OCI-LY7 (cell line): ENCODE measurements at regions not wholly inside any gene's neighbourhood (a gene's known extent, or its start where the extent isn't known, plus 50 kb on each side); places are given as distances from the start of the nearest gene placed in this dataset.

Experiments
- BruUV-seq: library from RNA; stranded (reverse); fragments of 400-500 nt; replicated peaks from 2 replicates; lab custom pipeline; 2021; lab: Mats Ljungman, UMichigan
- CTCF ChIA-PET: fragments of 300-600 bp; sonication (Branson Sonifier 250); formaldehyde crosslinking; loops from one replicate; lab custom pipeline; 2022; ENCODE audit warnings: antibody characterized with exemption; ENCODE audit not compliant: unreplicated experiment; lab: Charles Lee
- POLR2A ChIA-PET: fragments of 300-600 bp; sonication (Branson Sonifier 250); formaldehyde crosslinking; loops from one replicate; lab custom pipeline; 2022; ENCODE audit warnings: antibody characterized with exemption; lab: Charles Lee
- DNase-seq: peaks from one replicate; pipeline ENCODE4 v3.0.0-alpha.2; 2015; ENCODE audit warnings: low spot score
- H2AFZ ChIP-seq: fragments of 200-600 bp; sonication (generic), shearing (Covaris generic); 2 replicates; pipeline ENCODE4 v1.6.1; 2014; ENCODE audit warnings: mild to moderate bottlenecking, antibody characterized with exemption, low read length, moderate library complexity
- H3K27ac ChIP-seq: fragments of 200-600 bp; sonication (generic); 2 replicates; pipeline ENCODE4 v1.5.1; 2014; ENCODE audit warnings: mixed run types, low read depth, mild to moderate bottlenecking, moderate library complexity, low read length, inconsistent platforms; ENCODE audit not compliant: poor library complexity, severe bottlenecking
- H3K36me3 ChIP-seq: fragments of 200-600 bp; sonication (generic); 2 replicates; pipeline ENCODE4 v1.6.1; 2014; ENCODE audit warnings: mild to moderate bottlenecking, antibody characterized with exemption, low read length, moderate library complexity, mixed read lengths; ENCODE audit not compliant: insufficient read depth
- H3K4me1 ChIP-seq: fragments of 200-600 bp; sonication (generic); 2 replicates; pipeline ENCODE4 v1.5.1; 2014; ENCODE audit warnings: mild to moderate bottlenecking, low read length; ENCODE audit not compliant: insufficient read depth, poor library complexity, severe bottlenecking
- H3K4me2 ChIP-seq: fragments of 200-600 bp; sonication (generic); 2 replicates; pipeline ENCODE4 v1.6.1; 2014; ENCODE audit warnings: mild to moderate bottlenecking, low read length
- H3K4me3 ChIP-seq: fragments of 200-600 bp; sonication (generic); 2 replicates; pipeline ENCODE4 v1.5.1; 2014; ENCODE audit warnings: mild to moderate bottlenecking, low read depth, low read length; ENCODE audit not compliant: poor library complexity, severe bottlenecking
- H3K79me2 ChIP-seq: fragments of 200-600 bp; sonication (generic); 2 replicates; pipeline ENCODE4 v1.6.1; 2016; ENCODE audit warnings: low read depth, mild to moderate bottlenecking, low read length, moderate library complexity, mixed read lengths; ENCODE audit not compliant: insufficient read depth
- H3K9me2 ChIP-seq: fragments of 200-600 bp; sonication (generic); 2 replicates; pipeline ENCODE4 v1.6.1; 2016; ENCODE audit warnings: mild to moderate bottlenecking, low read length, mixed read lengths; ENCODE audit not compliant: insufficient read depth
- H3K9me3 ChIP-seq: fragments of 200-600 bp; sonication (generic); 2 replicates; pipeline ENCODE4 v1.6.1; 2014; ENCODE audit warnings: mild to moderate bottlenecking, mixed run types, low read length, mixed read lengths
- H4K20me1 ChIP-seq: fragments of 200-600 bp; sonication (generic); 2 replicates; pipeline ENCODE4 v1.6.1; 2014; ENCODE audit warnings: mild to moderate bottlenecking, antibody characterized with exemption, low read length, moderate library complexity, mixed read lengths; ENCODE audit not compliant: insufficient read depth
- EZH2phosphoT487 ChIP-seq: fragments of 200-600 bp; sonication (generic); IDR thresholded peaks from 2 replicates; pipeline ENCODE4 v1.6.1; 2018; ENCODE audit warnings: low read depth, borderline replicate concordance, mild to moderate bottlenecking, mixed run types, antibody characterized with exemption, low read length, moderate library complexity, mixed read lengths
- intact Hi-C: fragments of 100-400 bp; cut with micrococcal nuclease; formaldehyde crosslinking; loops from one replicate; pipeline ENCODE4 v1.10.0; 2022; ENCODE audit not compliant: unreplicated experiment
- TF ChIP-seq, protein P1 (sequence below): fragments of 200-600 bp; sonication (generic); conservative IDR thresholded peaks from 2 replicates; pipeline ENCODE4 v1.5.1; 2014; ENCODE audit warnings: mild to moderate bottlenecking, antibody characterized with exemption, low read length, moderate library complexity, mixed read lengths

DNA sequence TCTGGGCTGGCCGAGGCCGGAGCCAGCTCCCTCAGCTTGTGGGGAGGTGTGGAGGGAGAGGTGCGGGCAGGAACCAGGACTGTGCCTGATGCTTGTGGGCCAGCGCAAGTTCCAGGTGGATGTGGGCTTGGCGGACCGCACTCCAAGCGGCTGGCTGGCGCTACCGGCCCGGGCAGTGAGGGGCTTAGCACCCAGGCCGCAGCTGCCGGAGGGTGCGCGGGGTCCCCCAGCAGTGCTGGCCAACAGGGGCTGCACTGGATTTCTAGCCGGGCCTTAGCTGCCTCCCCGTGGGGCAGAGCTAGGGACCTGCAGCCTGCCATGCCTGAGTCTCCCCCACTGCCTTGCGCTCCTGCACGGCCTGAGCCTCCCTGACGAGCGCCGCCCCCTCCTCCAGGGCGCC lies 242.8 kb downstream of the CCSER2 start:
- Histone ChIP-seq H3K79me2 (no peaks in the 10 kb centered on the region), H4K20me1 (no peaks in the 10 kb centered on the region), H3K36me3 (no peaks in the 10 kb centered on the region), H2AFZ (no peak overlapping the region), H3K9me3 (no peaks in the 10 kb centered on the region), H3K4me3 (no peak overlapping the region), H3K4me2 (no peak overlapping the region), H3K9me2 (no peaks in the 10 kb centered on the region), H3K27ac (no peak overlapping the region), H3K4me1 (no peaks in the 10 kb centered on the region)
- DNase-seq = no peak
- ChIA-PET CTCF (no interaction called here), POLR2A (no interaction called here)
- intact Hi-C loops = no loop called here
- TF ChIP-seq EZH2phosphoT487 = no peak
- TF ChIP-seq, protein P1, sequence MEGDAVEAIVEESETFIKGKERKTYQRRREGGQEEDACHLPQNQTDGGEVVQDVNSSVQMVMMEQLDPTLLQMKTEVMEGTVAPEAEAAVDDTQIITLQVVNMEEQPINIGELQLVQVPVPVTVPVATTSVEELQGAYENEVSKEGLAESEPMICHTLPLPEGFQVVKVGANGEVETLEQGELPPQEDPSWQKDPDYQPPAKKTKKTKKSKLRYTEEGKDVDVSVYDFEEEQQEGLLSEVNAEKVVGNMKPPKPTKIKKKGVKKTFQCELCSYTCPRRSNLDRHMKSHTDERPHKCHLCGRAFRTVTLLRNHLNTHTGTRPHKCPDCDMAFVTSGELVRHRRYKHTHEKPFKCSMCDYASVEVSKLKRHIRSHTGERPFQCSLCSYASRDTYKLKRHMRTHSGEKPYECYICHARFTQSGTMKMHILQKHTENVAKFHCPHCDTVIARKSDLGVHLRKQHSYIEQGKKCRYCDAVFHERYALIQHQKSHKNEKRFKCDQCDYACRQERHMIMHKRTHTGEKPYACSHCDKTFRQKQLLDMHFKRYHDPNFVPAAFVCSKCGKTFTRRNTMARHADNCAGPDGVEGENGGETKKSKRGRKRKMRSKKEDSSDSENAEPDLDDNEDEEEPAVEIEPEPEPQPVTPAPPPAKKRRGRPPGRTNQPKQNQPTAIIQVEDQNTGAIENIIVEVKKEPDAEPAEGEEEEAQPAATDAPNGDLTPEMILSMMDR = no peak
- no TSS peak for BruUV-seq

DNA sequence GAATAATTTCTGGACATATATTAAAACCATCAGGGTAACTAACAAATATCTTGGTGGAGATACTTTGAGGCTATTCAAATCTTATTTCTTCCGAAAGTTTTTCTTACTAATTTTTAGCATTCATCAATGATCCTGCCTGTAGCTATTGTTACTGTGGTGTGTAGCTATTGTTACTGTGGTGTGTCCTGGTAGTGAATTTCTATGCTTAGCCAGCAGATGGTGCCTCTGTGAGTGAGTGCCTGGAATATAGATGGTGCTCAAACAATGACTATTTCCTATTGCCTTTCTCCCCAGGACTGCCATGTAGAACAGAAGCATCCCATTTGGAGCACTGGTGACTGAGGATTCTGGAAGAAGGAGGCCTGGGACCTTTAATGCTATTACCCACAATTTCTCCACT lies 245.7 kb downstream of the CCSER2 start:
- Histone ChIP-seq H3K4me2 (no peak overlapping the region), H3K9me3 (no peaks in the 10 kb centered on the region), H3K79me2 (no peaks in the 10 kb centered on the region), H3K27ac (no peak overlapping the region), H3K36me3 (no peaks in the 10 kb centered on the region), H3K9me2 (no peaks in the 10 kb centered on the region), H2AFZ (no peak overlapping the region), H3K4me1 (no peaks in the 10 kb centered on the region), H3K4me3 (no peak overlapping the region), H4K20me1 (no peaks in the 10 kb centered on the region)
- no peak for DNase-seq
- ChIA-PET POLR2A (no interaction called here), CTCF (no interaction called here)
- no TSS peak for BruUV-seq
- intact Hi-C loops = no loop called here
- TF ChIP-seq EZH2phosphoT487 = no peak
- TF ChIP-seq, protein P1 = peak; percentile 46

DNA sequence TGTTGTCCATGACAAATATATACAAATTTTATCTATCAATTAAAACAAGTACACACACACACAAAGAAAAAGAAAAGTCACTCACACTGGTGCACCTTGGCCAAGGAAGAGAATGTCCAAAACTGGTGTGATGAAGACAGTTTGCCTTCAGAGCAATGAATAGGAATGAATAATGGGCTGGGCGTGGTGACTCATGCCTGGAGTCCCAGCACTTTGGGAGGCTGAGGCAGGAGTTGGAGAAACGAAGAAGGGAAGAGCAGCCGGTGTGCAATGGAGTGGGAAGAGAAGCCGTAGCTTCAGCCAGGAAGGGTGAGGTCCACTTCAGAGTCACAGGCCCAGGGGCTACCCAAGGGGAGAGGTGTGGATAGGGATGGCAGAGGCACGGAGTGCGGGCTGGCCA lies 253.6 kb downstream of the CCSER2 start:
- Histone ChIP-seq H3K4me1 (no peaks in the 10 kb centered on the region), H3K36me3 (no peaks in the 10 kb centered on the region), H3K4me3 (no peak overlapping the region), H3K27ac (no peak overlapping the region), H3K79me2 (no peaks in the 10 kb centered on the region), H3K4me2 (no peak overlapping the region), H4K20me1 (no peaks in the 10 kb centered on the region), H3K9me2 (no peaks in the 10 kb centered on the region), H3K9me3 (no peaks in the 10 kb centered on the region), H2AFZ (no peak overlapping the region)
- ChIA-PET POLR2A (no interaction called here), CTCF (no interaction called here)
- intact Hi-C loops = no loop called here
- DNase-seq = no peak
- TF ChIP-seq, protein P1 = no peak
- TF ChIP-seq EZH2phosphoT487 = no peak
- BruUV-seq = no TSS peak
